DOHH2 (cell line): ENCODE measurements at regions not wholly inside any gene's neighbourhood (a gene's known extent, or its start where the extent isn't known, plus 50 kb on each side); places are given as distances from the start of the nearest gene placed in this dataset.

Source experiments
- EZH2phosphoT487 ChIP-seq: fragments of 200-600 bp; sonication (generic); IDR thresholded peaks from 2 replicates; pipeline ENCODE4 v1.6.1; 2017; ENCODE audit warnings: borderline replicate concordance, mild to moderate bottlenecking, antibody characterized with exemption, low read length, moderate library complexity, mixed read lengths
- TF ChIP-seq, protein P1 (sequence below): fragments of 200-600 bp; sonication (generic); IDR thresholded peaks from one replicate; pipeline ENCODE4 v1.5.1; 2014; ENCODE audit warnings: antibody characterized with exemption, mild to moderate bottlenecking, low read depth, low read length; ENCODE audit not compliant: poor library complexity, severe bottlenecking

DNA sequence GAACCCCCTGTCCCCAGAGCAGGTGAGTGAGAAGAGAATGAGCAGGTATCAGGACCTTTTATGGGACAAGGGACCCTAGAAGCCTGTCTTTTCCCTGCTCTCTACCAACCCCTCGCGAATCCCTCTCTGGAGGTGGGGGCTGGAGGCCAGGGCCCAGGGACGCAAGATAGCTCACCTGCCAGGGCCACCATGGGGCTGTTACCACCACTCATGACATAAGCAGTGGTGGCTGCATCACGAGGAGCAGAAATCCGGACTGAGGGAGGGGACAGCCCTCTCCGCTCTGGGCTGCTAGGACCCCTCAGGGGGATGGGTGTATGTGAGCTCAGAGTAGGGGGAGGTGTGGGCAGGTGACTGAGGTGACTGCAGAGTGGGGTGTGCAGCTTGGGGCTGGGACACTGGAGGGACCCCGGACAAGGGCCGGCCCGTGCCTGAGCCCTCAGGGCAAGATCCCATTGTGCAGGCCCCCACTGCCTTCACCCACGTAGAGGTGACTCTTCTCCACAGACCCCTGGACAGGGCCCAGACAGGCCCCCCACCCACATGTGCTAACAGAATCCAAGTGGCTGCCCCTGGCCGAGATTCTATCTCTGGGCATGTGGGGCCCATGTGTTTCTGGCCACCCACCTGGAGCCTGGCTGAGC lies 190.6 kb downstream of the TBC1D2B start:
- TF ChIP-seq, protein P1, sequence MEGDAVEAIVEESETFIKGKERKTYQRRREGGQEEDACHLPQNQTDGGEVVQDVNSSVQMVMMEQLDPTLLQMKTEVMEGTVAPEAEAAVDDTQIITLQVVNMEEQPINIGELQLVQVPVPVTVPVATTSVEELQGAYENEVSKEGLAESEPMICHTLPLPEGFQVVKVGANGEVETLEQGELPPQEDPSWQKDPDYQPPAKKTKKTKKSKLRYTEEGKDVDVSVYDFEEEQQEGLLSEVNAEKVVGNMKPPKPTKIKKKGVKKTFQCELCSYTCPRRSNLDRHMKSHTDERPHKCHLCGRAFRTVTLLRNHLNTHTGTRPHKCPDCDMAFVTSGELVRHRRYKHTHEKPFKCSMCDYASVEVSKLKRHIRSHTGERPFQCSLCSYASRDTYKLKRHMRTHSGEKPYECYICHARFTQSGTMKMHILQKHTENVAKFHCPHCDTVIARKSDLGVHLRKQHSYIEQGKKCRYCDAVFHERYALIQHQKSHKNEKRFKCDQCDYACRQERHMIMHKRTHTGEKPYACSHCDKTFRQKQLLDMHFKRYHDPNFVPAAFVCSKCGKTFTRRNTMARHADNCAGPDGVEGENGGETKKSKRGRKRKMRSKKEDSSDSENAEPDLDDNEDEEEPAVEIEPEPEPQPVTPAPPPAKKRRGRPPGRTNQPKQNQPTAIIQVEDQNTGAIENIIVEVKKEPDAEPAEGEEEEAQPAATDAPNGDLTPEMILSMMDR = no peak
- no peak for TF ChIP-seq EZH2phosphoT487
